Adrenal gland (tissue), 9 donors: ENCODE measurements at regions not wholly inside any gene's neighbourhood (a gene's known extent, or its start where the extent isn't known, plus 50 kb on each side); places are given as distances from the start of the nearest gene placed in this dataset.

ENCODE experiments used
- DNase-seq, 7 donors: peaks; one replicate each; pipeline ENCODE4 v3.0.0-alpha.2; 2019 to 2020
- H3K27ac ChIP-seq, 5 donors: fragments of 200-600 bp; sonication (generic) in 4 of 5; 1 replicate in 3 of 5; 2 replicates in 2 of 5; pipeline versions ENCODE4 v1.5.1 to v1.8.0; 2016 to 2020; ENCODE audit warnings: mild to moderate bottlenecking in 1 of 5
- H3K27me3 ChIP-seq: fragments of 200-600 bp; 2 replicates; pipeline ENCODE4 v1.8.0; 2021
- H3K36me3 ChIP-seq, 2 donors: fragments of 200-600 bp; replicated peaks in 1 of 2; 1 replicate in 1 of 2; 2 replicates in 1 of 2; pipeline versions ENCODE4 v1.5.1 to v1.8.0; 2018 to 2022
- H3K4me1 ChIP-seq, 2 donors: fragments of 200-600 bp; replicated peaks in 1 of 2; 1 replicate in 1 of 2; 2 replicates in 1 of 2; pipeline versions ENCODE4 v1.5.1 to v1.8.0; 2018 to 2021
- H3K4me3 ChIP-seq, 4 donors: fragments of 200-600 bp; sonication (generic) in 3 of 4; one replicate each; pipeline ENCODE4 v1.5.1; 2016 to 2018
- H3K9me3 ChIP-seq, 3 donors: fragments of 200-600 bp; sonication (generic) in 1 of 3; replicated peaks in 1 of 3; 1 replicate in 2 of 3; 2 replicates in 1 of 3; pipeline versions ENCODE4 v1.5.1 to v1.8.0; 2016 to 2021
- CTCF ChIP-seq, 6 experiments: fragments of 450-650 bp in 4 of 6; fragments of 200-600 bp in 2 of 6; sonication (generic) in 1 of 6; IDR thresholded peaks; 1 replicate in 5 of 6; 2 replicates in 1 of 6; pipeline versions ENCODE4 v1.5.1 to v1.8.0; 2016 to 2021; ENCODE audit warnings: antibody characterized with exemption in 6 of 6, mild to moderate bottlenecking in 2 of 6, moderate library complexity in 1 of 6
- POLR2A ChIP-seq, 2 donors: fragments of 450-650 bp; IDR thresholded peaks; one replicate each; pipeline ENCODE4 v1.6.1; 2017; ENCODE audit warnings: antibody characterized with exemption in 2 of 2, mild to moderate bottlenecking in 2 of 2, moderate library complexity in 1 of 2
- WGBS, 4 donors: extraction: QIAGEN DNeasy Blood & Tissue Kit in 2 of 4; methylation state at CpG; one replicate each; pipeline versions ENCODE4 v1.1.5 to v1.1.7; 2013 to 2017; 5-methylcytosine and 5-hydroxymethylcytosine counted together
- intact Hi-C, 2 donors: fragments of 100-400 bp; cut with DNase I; formaldehyde crosslinking; loops; one replicate each; pipeline versions ENCODE4 v1.14.1 to v1.15.0; 2022 to 2023
- donor health status: healthy with polysubstance abuse.
- donor health status: Bipolar disorder and iron deficiency.
- donor health status: DM: yes; HTN: yes; CAD: no.
- donor health status: DM: no; HTN: no; CAD: no.
- donor health status: DM: no; HTN: no; CAD: no.

GRCh38 chr4:152247271-152247975, 288.5 kb downstream of the FBXW7 start:
- intact Hi-C loops = no loop called here
- TF ChIP-seq CTCF (IDR thresholded peaks at IDR 0.05) = no peak
- TF ChIP-seq POLR2A (IDR thresholded peaks at IDR 0.05) = no peak
- H3K27me3 ChIP-seq = no peaks in the 10 kb centered on the region
- H3K36me3 ChIP-seq = no peaks in the 10 kb centered on the region
- H3K27ac ChIP-seq = no peak overlapping the region
- no peaks in the 10 kb centered on the region for H3K4me1 ChIP-seq
- no peak for DNase-seq
- H3K4me3 ChIP-seq = no peak overlapping the region
- no peaks in the 10 kb centered on the region for H3K9me3 ChIP-seq
- 65 to 70% (median 69%) methylated on average over 13 to 19 of the region's 19 CpGs for WGBS, 4 donors

GRCh38 chr4:152246659-152247058, 289.2 kb downstream of the FBXW7 start:
- no peaks in the 10 kb centered on the region for H3K27me3 ChIP-seq
- TF ChIP-seq POLR2A (IDR thresholded peaks at IDR 0.05) = no peak
- TF ChIP-seq CTCF (IDR thresholded peaks at IDR 0.05) = no peak
- no peak for DNase-seq
- H3K4me1 ChIP-seq = no peaks in the 10 kb centered on the region
- no peak overlapping the region for H3K27ac ChIP-seq
- 79 to 93% (median 86%) methylated on average over 12 to 13 of the region's 13 CpGs for WGBS, 4 donors
- no peak overlapping the region for H3K4me3 ChIP-seq
- H3K36me3 ChIP-seq = no peaks in the 10 kb centered on the region
- intact Hi-C loops = no loop called here
- H3K9me3 ChIP-seq = no peaks in the 10 kb centered on the region

- Histone ChIP-seq H3K27ac (no peak overlapping the region), H3K9me3 (no peaks in the 10 kb centered on the region), H3K27me3 (no peaks in the 10 kb centered on the region), H3K4me1 (no peaks in the 10 kb centered on the region), H3K36me3 (no peaks in the 10 kb centered on the region), H3K4me3 (no peak overlapping the region)
- TF ChIP-seq CTCF (IDR thresholded peaks at IDR 0.05) (no peak), POLR2A (IDR thresholded peaks at IDR 0.05) (no peak)
- intact Hi-C loops = no loop called here
- WGBS, 4 donors = 57 to 80% (median 76%) methylated on average over 1 of the region's 1 CpG
- no peak for DNase-seq
Observed at GRCh38 chr4:152245680-152246079, 290.2 kb downstream of the FBXW7 start.

GRCh38 chr4:152244659-152245058, 291.2 kb downstream of the FBXW7 start:
- Histone ChIP-seq H3K4me1 (no peaks in the 10 kb centered on the region), H3K27ac (no peak overlapping the region), H3K9me3 (no peaks in the 10 kb centered on the region), H3K27me3 (no peaks in the 10 kb centered on the region), H3K4me3 (no peak overlapping the region), H3K36me3 (no peaks in the 10 kb centered on the region)
- DNase-seq = no peak
- 90 to 93% (median 90%) methylated on average over 2 of the region's 2 CpGs for WGBS, 4 donors
- intact Hi-C loops = loop anchor here in 1 of 2 donors (5.0 kb wide), 1 partner anchor 257 kb away; no protein-coding TSS in a partner anchor
- no peak for TF ChIP-seq POLR2A (IDR thresholded peaks at IDR 0.05)
- no peak for TF ChIP-seq CTCF (IDR thresholded peaks at IDR 0.05)
